ENCODE measurements at regions not wholly inside any gene's neighbourhood (a gene's known extent, or its start where the extent isn't known, plus 50 kb on each side); places are given as distances from the start of the nearest gene placed in this dataset.

- H3K27ac ChIP-seq (ENCODE audit: low read length) = no peak overlapping the region
- H3K4me1 ChIP-seq (ENCODE audit: insufficient read depth, low read length) = no peaks in the 10 kb centered on the region
- no peak overlapping the region for H2AFZ ChIP-seq (ENCODE audit: low read length)
- no peak for ATAC-seq
- ChIA-PET POLR2A (ENCODE audit: unreplicated experiment) (no interaction called here), CTCF (no interaction called here)
- H3K4me2 ChIP-seq (ENCODE audit: low read length) = no peak overlapping the region
- H3K9me2 ChIP-seq (replicated peaks; ENCODE audit: low read length) = no peaks in the 10 kb centered on the region
- H3K36me3 ChIP-seq (ENCODE audit: low read depth, low read length) = no peaks in the 10 kb centered on the region
- no peak for DNase-seq
- no peaks in the 10 kb centered on the region for H3F3A ChIP-seq (ENCODE audit: low read length, unreplicated experiment)
- no peaks in the 10 kb centered on the region for H3K9me3 ChIP-seq (ENCODE audit: low read length)
- H4K20me1 ChIP-seq (ENCODE audit: low read length) = no peaks in the 10 kb centered on the region
- H3K9ac ChIP-seq (ENCODE audit: low read length) = no peak overlapping the region
- TF ChIP-seq EZH2 (IDR thresholded peaks at IDR 0.05; ENCODE audit: low read length, unreplicated experiment) = no peak
- no peak for TF ChIP-seq CTCF (conservative IDR thresholded peaks at IDR 0.05; ENCODE audit: low read depth, low read length)
- TF ChIP-seq EZH2phosphoT487 (IDR thresholded peaks at IDR 0.05; ENCODE audit: borderline replicate concordance, low read length) = no peak
- no peak overlapping the region for H3K4me3 ChIP-seq (ENCODE audit: low read length)
- H3K79me2 ChIP-seq (ENCODE audit: low read length) = no peaks in the 10 kb centered on the region
- intact Hi-C loops (cut with micrococcal nuclease) = no loop called here
- no TSS peak for BruUV-seq (replicated peaks)
- peaks cover 45% of the 10 kb centered on the region for H3K27me3 ChIP-seq (ENCODE audit: low read length)
Observed at GRCh38 chr14:21781543-21781942, 107.9 kb upstream of the OR4E1 start.

- Histone ChIP-seq H3K4me1 (ENCODE audit: insufficient read depth, low read length) (no peaks in the 10 kb centered on the region), H3K27ac (ENCODE audit: low read length) (no peak overlapping the region), H3K9me3 (ENCODE audit: low read length) (no peaks in the 10 kb centered on the region), H2AFZ (ENCODE audit: low read length) (no peak overlapping the region), H3K79me2 (ENCODE audit: low read length) (no peaks in the 10 kb centered on the region), H3F3A (ENCODE audit: low read length, unreplicated experiment) (no peaks in the 10 kb centered on the region), H3K36me3 (ENCODE audit: low read depth, low read length) (no peaks in the 10 kb centered on the region), H3K9me2 (replicated peaks; ENCODE audit: low read length) (no peaks in the 10 kb centered on the region), H4K20me1 (ENCODE audit: low read length) (no peaks in the 10 kb centered on the region), H3K27me3 (ENCODE audit: low read length) (peaks cover 52% of the 10 kb centered on the region), H3K4me3 (ENCODE audit: low read length) (no peak overlapping the region), H3K9ac (ENCODE audit: low read length) (no peak overlapping the region), H3K4me2 (ENCODE audit: low read length) (no peak overlapping the region)
- TF ChIP-seq CTCF (conservative IDR thresholded peaks at IDR 0.05; ENCODE audit: low read depth, low read length) (no peak), EZH2 (IDR thresholded peaks at IDR 0.05; ENCODE audit: low read length, unreplicated experiment) (no peak), EZH2phosphoT487 (IDR thresholded peaks at IDR 0.05; ENCODE audit: borderline replicate concordance, low read length) (no peak)
- ChIA-PET POLR2A (ENCODE audit: unreplicated experiment) (no interaction called here), CTCF (no interaction called here)
- DNase-seq (no peak), ATAC-seq (no peak)
- BruUV-seq (replicated peaks) = no TSS peak
- intact Hi-C loops (cut with micrococcal nuclease) = no loop called here
Observed at GRCh38 chr14:21780429-21781084, 106.9 kb upstream of the OR4E1 start.

- peaks cover 10% of the 10 kb centered on the region for H3K4me1 ChIP-seq (ENCODE audit: insufficient read depth, low read length)
- peaks cover 13% of the 10 kb centered on the region for H3K27me3 ChIP-seq (ENCODE audit: low read length)
- TF ChIP-seq CTCF (conservative IDR thresholded peaks at IDR 0.05; ENCODE audit: low read depth, low read length) (no peak), EZH2phosphoT487 (IDR thresholded peaks at IDR 0.05; ENCODE audit: borderline replicate concordance, low read length) (no peak), EZH2 (IDR thresholded peaks at IDR 0.05; ENCODE audit: low read length, unreplicated experiment) (no peak)
- no peaks in the 10 kb centered on the region for H3K79me2 ChIP-seq (ENCODE audit: low read length)
- ChIA-PET POLR2A (ENCODE audit: unreplicated experiment) (no interaction called here), CTCF (no interaction called here)
- no peak overlapping the region for H3K4me3 ChIP-seq (ENCODE audit: low read length)
- H3F3A ChIP-seq (ENCODE audit: low read length, unreplicated experiment) = no peaks in the 10 kb centered on the region
- H3K9ac ChIP-seq (ENCODE audit: low read length) = no peak overlapping the region
- H3K9me2 ChIP-seq (replicated peaks; ENCODE audit: low read length) = no peaks in the 10 kb centered on the region
- intact Hi-C loops (cut with micrococcal nuclease) = no loop called here
- DNase-seq (peak; percentile 77), ATAC-seq (peak; percentile 13; the same call in 1 of the 2 replicates)
- no peaks in the 10 kb centered on the region for H3K9me3 ChIP-seq (ENCODE audit: low read length)
- no peak overlapping the region for H3K27ac ChIP-seq (ENCODE audit: low read length)
- no peaks in the 10 kb centered on the region for H4K20me1 ChIP-seq (ENCODE audit: low read length)
- no peaks in the 10 kb centered on the region for H3K36me3 ChIP-seq (ENCODE audit: low read depth, low read length)
- no peak overlapping the region for H2AFZ ChIP-seq (ENCODE audit: low read length)
- 0 out of 2 replicates have a peak overlapping the region, but pooled peaks have one; percentile 1 for H3K4me2 ChIP-seq (ENCODE audit: low read length)
- no TSS peak for BruUV-seq (replicated peaks)
Observed at GRCh38 chr14:21771671-21772070, 98.1 kb upstream of the OR4E1 start.
